Transverse colon (tissue), 4 donors: ENCODE measurements at regions not wholly inside any gene's neighbourhood (a gene's known extent, or its start where the extent isn't known, plus 50 kb on each side); places are given as distances from the start of the nearest gene placed in this dataset.

ENCODE experiments used
- DNase-seq: peaks from one replicate; pipeline ENCODE4 v3.0.0-alpha.2; 2019
- H3K27ac ChIP-seq, 4 donors: fragments of 200-600 bp; sonication (generic); 2 replicates each; pipeline ENCODE4 v1.5.1; 2016 to 2018; ENCODE audit warnings: inconsistent platforms in 4 of 4
- H3K27me3 ChIP-seq: fragments of 200-600 bp; sonication (generic); 2 replicates; pipeline ENCODE4 v1.5.1; 2017; ENCODE audit warnings: inconsistent platforms
- H3K36me3 ChIP-seq, 4 donors: fragments of 200-600 bp; sonication (generic); 2 replicates each; pipeline ENCODE4 v1.5.1; 2017 to 2019; ENCODE audit warnings: inconsistent platforms in 4 of 4
- H3K4me1 ChIP-seq, 4 donors: fragments of 200-600 bp; sonication (generic); 2 replicates each; pipeline ENCODE4 v1.5.1; 2017 to 2020; ENCODE audit warnings: inconsistent platforms in 4 of 4
- H3K4me3 ChIP-seq, 4 donors: fragments of 200-600 bp; sonication (generic); 1 replicate in 1 of 4; 2 replicates in 3 of 4; pipeline versions ENCODE4 v1.5.1 to v1.6.1; 2017 to 2019; ENCODE audit warnings: inconsistent platforms in 4 of 4
- H3K9me3 ChIP-seq, 2 donors: fragments of 200-600 bp; sonication (generic); 2 replicates each; pipeline ENCODE4 v1.5.1; 2017 to 2019; ENCODE audit warnings: inconsistent platforms in 2 of 2
- EP300 ChIP-seq: sonication (generic); formaldehyde crosslinking; IDR thresholded peaks from one replicate; pipeline ENCODE4 v1.6.1; 2017; ENCODE audit warnings: antibody characterized with exemption, low read depth
- POLR2A ChIP-seq: fragments of 450-650 bp; IDR thresholded peaks from one replicate; pipeline ENCODE4 v1.6.1; 2016; ENCODE audit warnings: antibody characterized with exemption, mild to moderate bottlenecking, moderate library complexity
- POLR2AphosphoS5 ChIP-seq, 3 donors: sonication (generic); formaldehyde crosslinking; IDR thresholded peaks; one replicate each; pipeline ENCODE4 v1.6.1; 2016; ENCODE audit warnings: antibody characterized with exemption in 3 of 3
- WGBS, 2 donors: methylation state at CpG; one replicate each; pipeline ENCODE4 v1.1.5; 2018; ENCODE audit warnings: low coverage in 1 of 2; 5-methylcytosine and 5-hydroxymethylcytosine counted together
- in situ Hi-C, 4 donors: fragments of 200-750 bp; cut with MboI; loops; one replicate each; pipeline versions ENCODE4 v1.15.0 to v1.15.1; 2017; ENCODE audit warnings: low sequenced_read_pairs in 3 of 4, low pct_ligation_motif_present in 1 of 4, low pct_unique_long_range_greater_than_20kb in 1 of 4
- intact Hi-C: fragments of 100-400 bp; cut with DNase I; formaldehyde crosslinking; loops from one replicate; pipeline ENCODE4 v1.15.1; 2023; ENCODE audit warnings: low total_unique reads
- TF ChIP-seq, protein P1 (sequence below), 5 experiments: fragments of 200-600 bp in 3 of 5; fragments of 450-650 bp in 2 of 5; sonication (generic) in 3 of 5; IDR thresholded peaks; 1 replicate in 2 of 5; 2 replicates in 3 of 5; pipeline ENCODE4 v1.5.1; 2016 to 2017; ENCODE audit warnings: antibody characterized with exemption in 5 of 5, inconsistent platforms in 3 of 5, mild to moderate bottlenecking in 2 of 5, moderate library complexity in 1 of 5

DNA sequence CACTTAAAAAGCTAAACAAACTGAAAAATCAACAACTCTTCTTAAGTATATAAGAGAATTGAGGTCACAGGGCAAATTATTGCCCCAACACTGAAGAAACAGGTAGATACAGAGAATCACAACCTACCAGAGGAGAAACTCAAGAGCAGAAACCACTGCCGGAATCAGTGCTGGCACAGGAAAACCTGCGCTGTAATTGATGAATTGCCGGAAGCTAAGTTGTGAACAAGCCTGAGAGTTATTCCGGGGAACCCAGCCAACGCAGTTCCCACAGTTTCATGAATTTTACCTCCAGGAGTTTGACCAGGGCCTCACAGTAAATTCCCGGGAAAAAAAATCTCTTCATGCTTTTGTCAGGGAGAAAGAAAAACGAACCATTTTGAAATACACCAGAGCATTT is 657.1 kb upstream of the BRINP3 start:
- in situ Hi-C loops (no loop called here), intact Hi-C loops (no loop called here)
- no peak for TF ChIP-seq EP300
- TF ChIP-seq, protein P1, sequence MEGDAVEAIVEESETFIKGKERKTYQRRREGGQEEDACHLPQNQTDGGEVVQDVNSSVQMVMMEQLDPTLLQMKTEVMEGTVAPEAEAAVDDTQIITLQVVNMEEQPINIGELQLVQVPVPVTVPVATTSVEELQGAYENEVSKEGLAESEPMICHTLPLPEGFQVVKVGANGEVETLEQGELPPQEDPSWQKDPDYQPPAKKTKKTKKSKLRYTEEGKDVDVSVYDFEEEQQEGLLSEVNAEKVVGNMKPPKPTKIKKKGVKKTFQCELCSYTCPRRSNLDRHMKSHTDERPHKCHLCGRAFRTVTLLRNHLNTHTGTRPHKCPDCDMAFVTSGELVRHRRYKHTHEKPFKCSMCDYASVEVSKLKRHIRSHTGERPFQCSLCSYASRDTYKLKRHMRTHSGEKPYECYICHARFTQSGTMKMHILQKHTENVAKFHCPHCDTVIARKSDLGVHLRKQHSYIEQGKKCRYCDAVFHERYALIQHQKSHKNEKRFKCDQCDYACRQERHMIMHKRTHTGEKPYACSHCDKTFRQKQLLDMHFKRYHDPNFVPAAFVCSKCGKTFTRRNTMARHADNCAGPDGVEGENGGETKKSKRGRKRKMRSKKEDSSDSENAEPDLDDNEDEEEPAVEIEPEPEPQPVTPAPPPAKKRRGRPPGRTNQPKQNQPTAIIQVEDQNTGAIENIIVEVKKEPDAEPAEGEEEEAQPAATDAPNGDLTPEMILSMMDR (IDR thresholded peaks at IDR 0.05), result no peak
- TF ChIP-seq POLR2AphosphoS5 (IDR thresholded peaks at IDR 0.05), result no peak
- TF ChIP-seq POLR2A, result no peak
- 29 to 36% methylated on average over 4 to 7 of the region's 7 CpGs for WGBS, 2 donors
- no peak for DNase-seq
- Histone ChIP-seq H3K4me3 (no peak overlapping the region), H3K27ac (no peak overlapping the region), H3K36me3 (no peaks in the 10 kb centered on the region), H3K9me3 (no peaks in the 10 kb centered on the region), H3K4me1 (no peaks in the 10 kb centered on the region), H3K27me3 (no peaks in the 10 kb centered on the region)

DNA sequence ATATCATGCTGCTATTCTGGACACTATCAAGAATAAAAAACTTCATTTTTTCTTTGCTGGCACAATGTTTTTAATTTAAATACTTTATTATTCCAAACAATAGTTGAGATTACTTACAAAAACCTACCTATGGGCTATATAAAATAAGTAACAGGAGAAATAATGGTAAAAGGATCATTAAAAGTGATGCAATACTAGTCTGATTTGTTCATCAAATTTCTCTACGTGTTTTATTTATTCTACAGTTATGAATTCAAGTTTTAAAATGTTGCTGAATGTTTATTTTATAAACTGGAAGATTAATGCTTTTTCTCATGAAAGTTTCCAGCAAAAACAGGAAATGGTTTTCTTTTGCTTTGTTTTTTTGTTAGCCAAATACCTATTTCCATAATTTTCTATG is 662.4 kb upstream of the BRINP3 start:
- no peaks in the 10 kb centered on the region for H3K9me3 ChIP-seq
- no peaks in the 10 kb centered on the region for H3K27me3 ChIP-seq
- no peaks in the 10 kb centered on the region for H3K4me1 ChIP-seq
- no peak overlapping the region for H3K27ac ChIP-seq
- no peak for DNase-seq
- H3K4me3 ChIP-seq, result no peak overlapping the region
- intact Hi-C loops, result no loop called here
- 30 to 39% methylated on average over 1 of the region's 1 CpG for WGBS, 2 donors
- no peaks in the 10 kb centered on the region for H3K36me3 ChIP-seq
- TF ChIP-seq, protein P1 (IDR thresholded peaks at IDR 0.05), result no peak
- TF ChIP-seq EP300 (no peak), POLR2A (no peak), POLR2AphosphoS5 (IDR thresholded peaks at IDR 0.05) (no peak)
- in situ Hi-C loops, result no loop called here

DNA sequence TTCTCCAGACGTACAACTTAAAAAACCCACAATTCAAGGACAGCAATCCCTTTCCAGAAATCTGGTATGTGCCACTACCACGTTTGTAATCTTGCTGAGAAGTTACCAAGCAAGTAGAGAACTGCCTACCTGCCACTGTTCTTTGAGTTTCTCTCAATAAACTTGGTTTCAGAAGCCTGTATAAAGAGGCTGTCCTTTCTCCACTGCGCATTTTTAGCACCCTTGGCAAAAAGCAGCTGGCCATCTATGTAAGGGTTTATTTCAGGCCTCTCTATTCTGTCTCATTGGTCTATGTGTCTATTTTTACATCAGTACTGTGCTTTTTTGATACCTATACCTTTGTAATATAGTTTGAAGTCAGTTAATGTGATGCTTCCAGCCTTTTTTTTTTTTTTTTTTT is 665.1 kb upstream of the BRINP3 start:
- H3K36me3 ChIP-seq, result no peaks in the 10 kb centered on the region
- intact Hi-C loops (no loop called here), in situ Hi-C loops (no loop called here)
- no peaks in the 10 kb centered on the region for H3K9me3 ChIP-seq
- no peak for DNase-seq
- 38 to 58% methylated on average over 3 of the region's 3 CpGs for WGBS, 2 donors
- no peak overlapping the region for H3K4me3 ChIP-seq
- H3K27me3 ChIP-seq, result no peaks in the 10 kb centered on the region
- H3K4me1 ChIP-seq, result no peaks in the 10 kb centered on the region
- H3K27ac ChIP-seq, result no peak overlapping the region
- TF ChIP-seq POLR2AphosphoS5 (IDR thresholded peaks at IDR 0.05) (no peak), EP300 (no peak), POLR2A (no peak)
- TF ChIP-seq, protein P1 (IDR thresholded peaks at IDR 0.05), result no peak

DNA sequence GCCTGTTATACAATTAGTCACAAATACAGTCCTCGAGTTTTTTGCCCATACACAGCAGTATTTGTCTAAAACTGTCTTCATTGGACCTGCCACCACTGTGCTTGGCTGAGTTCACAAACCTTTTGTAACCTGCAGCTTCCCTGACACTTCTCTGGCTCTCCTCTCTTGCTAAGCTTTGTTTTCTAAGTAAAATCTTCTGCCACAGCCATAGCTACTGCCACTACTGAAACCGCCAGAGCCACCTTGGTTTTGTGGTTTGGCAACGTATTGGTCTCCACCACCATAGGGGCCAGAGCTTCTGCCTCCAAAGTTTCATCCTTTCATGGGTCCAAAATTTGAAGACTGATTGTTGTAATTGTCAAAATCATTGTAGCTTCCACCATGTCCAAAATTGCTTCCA is 668.2 kb upstream of the BRINP3 start:
- no peaks in the 10 kb centered on the region for H3K9me3 ChIP-seq
- 53 to 70% methylated on average over 3 of the region's 3 CpGs for WGBS, 2 donors
- in situ Hi-C loops, result no loop called here
- intact Hi-C loops, result no loop called here
- H3K27me3 ChIP-seq, result no peaks in the 10 kb centered on the region
- H3K36me3 ChIP-seq, result no peaks in the 10 kb centered on the region
- H3K4me1 ChIP-seq, result no peaks in the 10 kb centered on the region
- H3K4me3 ChIP-seq, result no peak overlapping the region
- no peak overlapping the region for H3K27ac ChIP-seq
- TF ChIP-seq POLR2AphosphoS5 (IDR thresholded peaks at IDR 0.05) (no peak), POLR2A (no peak), EP300 (no peak)
- TF ChIP-seq, protein P1 (IDR thresholded peaks at IDR 0.05), result no peak
- DNase-seq, result no peak
